ENCODE measurements at regions not wholly inside any gene's neighbourhood (a gene's known extent, or its start where the extent isn't known, plus 50 kb on each side); places are given as distances from the start of the nearest gene placed in this dataset.

GRCh38 chr13:110062777-110063442 is 244.0 kb downstream of the COL4A1 start:
- no peak for ATAC-seq
- no peak for TF ChIP-seq ZNF8 (CRISPR knock-in tag; IDR thresholded peaks at IDR 0.05)
- TF ChIP-seq ZC3H10 (CRISPR knock-in tag; IDR thresholded peaks at IDR 0.05), result no peak
- no peak for TF ChIP-seq ZNF70 (CRISPR knock-in tag; IDR thresholded peaks at IDR 0.05)
- no peak for TF ChIP-seq OSR1 (CRISPR knock-in tag; IDR thresholded peaks at IDR 0.05)
- TF ChIP-seq, protein P1, sequence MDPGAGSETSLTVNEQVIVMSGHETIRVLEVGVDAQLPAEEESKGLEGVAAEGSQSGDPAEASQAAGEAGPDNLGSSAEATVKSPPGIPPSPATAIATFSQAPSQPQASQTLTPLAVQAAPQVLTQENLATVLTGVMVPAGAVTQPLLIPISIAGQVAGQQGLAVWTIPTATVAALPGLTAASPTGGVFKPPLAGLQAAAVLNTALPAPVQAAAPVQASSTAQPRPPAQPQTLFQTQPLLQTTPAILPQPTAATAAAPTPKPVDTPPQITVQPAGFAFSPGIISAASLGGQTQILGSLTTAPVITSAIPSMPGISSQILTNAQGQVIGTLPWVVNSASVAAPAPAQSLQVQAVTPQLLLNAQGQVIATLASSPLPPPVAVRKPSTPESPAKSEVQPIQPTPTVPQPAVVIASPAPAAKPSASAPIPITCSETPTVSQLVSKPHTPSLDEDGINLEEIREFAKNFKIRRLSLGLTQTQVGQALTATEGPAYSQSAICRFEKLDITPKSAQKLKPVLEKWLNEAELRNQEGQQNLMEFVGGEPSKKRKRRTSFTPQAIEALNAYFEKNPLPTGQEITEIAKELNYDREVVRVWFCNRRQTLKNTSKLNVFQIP (CRISPR knock-in tag; IDR thresholded peaks at IDR 0.05; ENCODE audit: borderline replicate concordance, low read depth), result no peak

DNA sequence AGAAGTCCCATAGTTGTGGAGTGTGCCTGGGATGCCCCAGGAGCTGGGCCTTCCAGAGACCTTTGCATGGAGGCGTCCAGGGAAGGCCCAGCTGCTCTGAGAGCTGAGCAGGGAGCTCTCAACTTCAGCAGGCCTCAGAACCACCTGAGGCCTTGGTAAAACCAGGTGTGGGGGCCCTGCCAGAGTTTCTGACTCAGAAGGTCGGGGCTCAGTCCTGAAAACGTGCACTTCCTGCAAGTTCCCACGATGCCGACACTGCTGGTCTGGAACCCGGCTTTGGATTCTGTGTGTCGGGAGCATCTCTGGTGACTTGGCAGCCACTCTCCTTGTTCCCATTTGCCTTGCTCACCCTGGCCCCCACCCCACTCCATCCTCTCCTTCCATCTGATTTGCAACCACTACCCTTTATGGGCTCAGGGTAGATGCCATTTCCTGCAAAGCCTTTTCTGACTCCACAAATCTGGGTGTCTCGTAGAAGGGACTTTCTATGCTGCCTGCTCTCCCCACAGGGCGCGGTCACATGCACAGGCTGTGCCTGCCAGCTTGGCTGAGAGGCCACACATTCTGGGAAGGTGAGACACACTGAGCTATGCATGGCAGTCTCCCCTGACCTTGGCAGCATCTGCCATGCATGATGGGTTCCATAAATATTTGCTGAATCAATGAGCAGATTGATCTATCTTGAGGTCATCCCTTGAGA is 244.7 kb downstream of the COL4A1 start:
- TF ChIP-seq PATZ1 (CRISPR knock-in tag; IDR thresholded peaks at IDR 0.05; ENCODE audit: borderline replicate concordance), result no peak
- TF ChIP-seq CSDC2 (CRISPR knock-in tag; IDR thresholded peaks at IDR 0.05), result no peak
- no peak for TF ChIP-seq OSR1 (CRISPR knock-in tag; IDR thresholded peaks at IDR 0.05)
- no peak for TF ChIP-seq ZFP3 (CRISPR knock-in tag; IDR thresholded peaks at IDR 0.05)
- TF ChIP-seq, protein P2, sequence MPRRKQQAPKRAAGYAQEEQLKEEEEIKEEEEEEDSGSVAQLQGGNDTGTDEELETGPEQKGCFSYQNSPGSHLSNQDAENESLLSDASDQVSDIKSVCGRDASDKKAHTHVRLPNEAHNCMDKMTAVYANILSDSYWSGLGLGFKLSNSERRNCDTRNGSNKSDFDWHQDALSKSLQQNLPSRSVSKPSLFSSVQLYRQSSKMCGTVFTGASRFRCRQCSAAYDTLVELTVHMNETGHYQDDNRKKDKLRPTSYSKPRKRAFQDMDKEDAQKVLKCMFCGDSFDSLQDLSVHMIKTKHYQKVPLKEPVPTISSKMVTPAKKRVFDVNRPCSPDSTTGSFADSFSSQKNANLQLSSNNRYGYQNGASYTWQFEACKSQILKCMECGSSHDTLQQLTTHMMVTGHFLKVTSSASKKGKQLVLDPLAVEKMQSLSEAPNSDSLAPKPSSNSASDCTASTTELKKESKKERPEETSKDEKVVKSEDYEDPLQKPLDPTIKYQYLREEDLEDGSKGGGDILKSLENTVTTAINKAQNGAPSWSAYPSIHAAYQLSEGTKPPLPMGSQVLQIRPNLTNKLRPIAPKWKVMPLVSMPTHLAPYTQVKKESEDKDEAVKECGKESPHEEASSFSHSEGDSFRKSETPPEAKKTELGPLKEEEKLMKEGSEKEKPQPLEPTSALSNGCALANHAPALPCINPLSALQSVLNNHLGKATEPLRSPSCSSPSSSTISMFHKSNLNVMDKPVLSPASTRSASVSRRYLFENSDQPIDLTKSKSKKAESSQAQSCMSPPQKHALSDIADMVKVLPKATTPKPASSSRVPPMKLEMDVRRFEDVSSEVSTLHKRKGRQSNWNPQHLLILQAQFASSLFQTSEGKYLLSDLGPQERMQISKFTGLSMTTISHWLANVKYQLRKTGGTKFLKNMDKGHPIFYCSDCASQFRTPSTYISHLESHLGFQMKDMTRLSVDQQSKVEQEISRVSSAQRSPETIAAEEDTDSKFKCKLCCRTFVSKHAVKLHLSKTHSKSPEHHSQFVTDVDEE (CRISPR knock-in tag; IDR thresholded peaks at IDR 0.05), result no peak
- TF ChIP-seq TOX (CRISPR knock-in tag; IDR thresholded peaks at IDR 0.05; ENCODE audit: borderline replicate concordance), result no peak
- TF ChIP-seq, protein P1 (CRISPR knock-in tag; IDR thresholded peaks at IDR 0.05; ENCODE audit: borderline replicate concordance, low read depth), result no peak
- no peak for TF ChIP-seq ZNF70 (CRISPR knock-in tag; IDR thresholded peaks at IDR 0.05)
- TF ChIP-seq GLIS3 (CRISPR knock-in tag; IDR thresholded peaks at IDR 0.05), result no peak
- peak; percentile 64 for ATAC-seq

DNA sequence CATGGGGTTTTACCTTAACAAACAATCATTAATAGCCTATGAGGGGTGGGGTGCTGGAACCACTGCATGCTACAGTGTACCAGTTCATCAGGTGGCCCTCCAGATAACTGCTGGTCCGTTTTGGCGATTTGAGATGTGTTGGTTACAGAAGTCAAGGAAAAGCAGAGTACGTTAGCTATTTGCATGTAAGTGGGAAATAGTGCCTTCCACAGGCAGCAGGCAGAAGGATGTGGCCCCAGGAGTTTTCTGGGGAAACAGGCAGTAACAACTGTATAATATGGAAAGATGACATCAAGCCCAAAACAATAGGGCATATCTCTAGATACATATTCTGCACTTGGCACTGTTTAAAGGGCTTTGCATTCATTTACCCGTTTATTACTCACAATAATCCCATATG is 245.7 kb downstream of the COL4A1 start:
- no peak for ATAC-seq
- no peak for TF ChIP-seq SNAI2 (CRISPR knock-in tag; IDR thresholded peaks at IDR 0.05)
- TF ChIP-seq ESRRG (CRISPR knock-in tag; IDR thresholded peaks at IDR 0.05), result no peak
- no peak for TF ChIP-seq PATZ1 (CRISPR knock-in tag; IDR thresholded peaks at IDR 0.05; ENCODE audit: borderline replicate concordance)
- no peak for TF ChIP-seq TCF4 (CRISPR knock-in tag; IDR thresholded peaks at IDR 0.05; ENCODE audit: borderline replicate concordance)
- TF ChIP-seq, protein P3, sequence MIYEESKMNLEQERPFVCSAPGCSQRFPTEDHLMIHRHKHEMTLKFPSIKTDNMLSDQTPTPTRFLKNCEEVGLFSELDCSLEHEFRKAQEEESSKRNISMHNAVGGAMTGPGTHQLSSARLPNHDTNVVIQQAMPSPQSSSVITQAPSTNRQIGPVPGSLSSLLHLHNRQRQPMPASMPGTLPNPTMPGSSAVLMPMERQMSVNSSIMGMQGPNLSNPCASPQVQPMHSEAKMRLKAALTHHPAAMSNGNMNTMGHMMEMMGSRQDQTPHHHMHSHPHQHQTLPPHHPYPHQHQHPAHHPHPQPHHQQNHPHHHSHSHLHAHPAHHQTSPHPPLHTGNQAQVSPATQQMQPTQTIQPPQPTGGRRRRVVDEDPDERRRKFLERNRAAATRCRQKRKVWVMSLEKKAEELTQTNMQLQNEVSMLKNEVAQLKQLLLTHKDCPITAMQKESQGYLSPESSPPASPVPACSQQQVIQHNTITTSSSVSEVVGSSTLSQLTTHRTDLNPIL (CRISPR knock-in tag; IDR thresholded peaks at IDR 0.05; ENCODE audit: low read depth), result no peak
- no peak for TF ChIP-seq ZNF8 (CRISPR knock-in tag; IDR thresholded peaks at IDR 0.05)
- TF ChIP-seq ZFP3 (CRISPR knock-in tag; IDR thresholded peaks at IDR 0.05), result no peak
- no peak for TF ChIP-seq GLIS3 (CRISPR knock-in tag; IDR thresholded peaks at IDR 0.05)
- no peak for TF ChIP-seq PPARA (CRISPR knock-in tag; IDR thresholded peaks at IDR 0.05; ENCODE audit: borderline replicate concordance)
- TF ChIP-seq TOX (CRISPR knock-in tag; IDR thresholded peaks at IDR 0.05; ENCODE audit: borderline replicate concordance), result no peak
- TF ChIP-seq, protein P1 (CRISPR knock-in tag; IDR thresholded peaks at IDR 0.05; ENCODE audit: borderline replicate concordance, low read depth), result no peak
- no peak for TF ChIP-seq ISL1 (CRISPR knock-in tag; IDR thresholded peaks at IDR 0.05)
- TF ChIP-seq, protein P2 (CRISPR knock-in tag; IDR thresholded peaks at IDR 0.05), result no peak
- TF ChIP-seq OSR1 (CRISPR knock-in tag; IDR thresholded peaks at IDR 0.05), result no peak
- TF ChIP-seq ZC3H10 (CRISPR knock-in tag; IDR thresholded peaks at IDR 0.05), result no peak
- no peak for TF ChIP-seq ZNF565 (CRISPR knock-in tag; conservative IDR thresholded peaks at IDR 0.05; ENCODE audit: low read depth)
